Left kidney (tissue), 1 donor: ENCODE measurements at regions not wholly inside any gene's neighbourhood (a gene's known extent, or its start where the extent isn't known, plus 50 kb on each side); places are given as distances from the start of the nearest gene placed in this dataset.

Experiments used
- DNase-seq: peaks from one replicate; pipeline ENCODE4 v3.0.0-alpha.2; 2013

GRCh38 chr9:19510907-19511306 is 102.1 kb downstream of the ACER2 start:
- DNase-seq: no peak
